ENCODE measurements at regions not wholly inside any gene's neighbourhood (a gene's known extent, or its start where the extent isn't known, plus 50 kb on each side); places are given as distances from the start of the nearest gene placed in this dataset.
A peak's percentile ranks its signal among the peaks of the same experiment; 100 is the strongest.
"Not testable (repeated sequence)": the region's sequence is repeated elsewhere in the genome, so short reads cannot be mapped to it uniquely, and the experiment has no call there.

DNA sequence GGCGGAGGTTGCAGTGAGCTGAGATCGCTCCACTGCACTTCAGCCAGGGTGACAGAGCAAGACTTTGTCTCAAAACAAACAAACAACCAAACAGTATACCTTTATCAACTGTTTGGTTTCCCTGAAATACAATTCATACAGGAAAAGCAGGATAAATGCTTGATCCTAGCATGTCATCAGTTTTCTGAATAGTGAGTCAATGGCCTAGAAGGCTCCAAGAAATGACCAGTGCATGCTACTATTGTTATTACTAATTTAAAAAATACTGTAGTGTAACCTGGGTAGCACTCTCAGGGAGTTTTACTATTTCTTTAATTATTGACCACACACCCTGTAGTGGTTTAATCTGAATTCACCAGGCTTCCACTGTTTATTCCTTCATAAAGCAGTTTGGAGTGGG, 101.0 kb upstream of the PTPN3 start:
- DNase-seq: no peak

DNA sequence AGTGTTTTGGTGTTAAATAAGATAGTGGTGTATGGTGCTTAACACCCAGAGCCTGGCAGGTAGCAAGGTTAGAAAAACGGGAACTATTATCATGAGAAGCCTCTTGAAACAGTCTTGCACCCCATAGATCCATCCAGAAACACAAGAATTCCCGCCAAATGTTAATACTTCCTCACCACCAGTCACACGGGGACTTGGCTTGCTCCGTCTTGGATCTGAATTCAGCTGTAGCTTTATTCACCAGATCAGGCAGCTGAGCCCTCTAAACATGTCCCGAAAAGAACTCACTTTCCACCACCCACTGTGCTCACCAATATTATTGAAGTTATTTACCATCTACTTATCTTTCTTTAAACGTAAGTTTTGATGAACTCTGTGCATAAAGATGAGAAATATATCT, 101.6 kb upstream of the PTPN3 start:
- DNase-seq: no peak

DNA sequence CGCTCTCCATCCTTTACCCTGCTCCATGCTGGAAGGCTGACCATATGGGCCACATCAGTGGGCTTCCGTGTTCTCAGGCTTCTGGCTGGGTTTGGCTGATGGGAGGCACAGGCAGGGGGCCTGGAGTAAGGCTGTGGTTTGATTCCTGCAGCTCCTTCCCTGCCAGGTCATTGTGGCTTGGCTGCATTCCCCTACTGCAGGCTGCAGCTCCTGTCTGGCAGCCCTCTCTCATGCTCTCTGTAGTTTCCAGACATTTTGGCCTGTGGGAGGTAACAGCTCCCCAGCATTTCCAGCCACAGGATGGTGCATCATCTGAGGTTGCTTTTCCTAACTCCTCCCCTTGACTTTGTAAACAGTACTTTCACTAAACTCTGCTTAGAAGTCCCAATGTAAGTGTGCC, 102.0 kb upstream of the PTPN3 start:
- peak; percentile 16 for DNase-seq

DNA sequence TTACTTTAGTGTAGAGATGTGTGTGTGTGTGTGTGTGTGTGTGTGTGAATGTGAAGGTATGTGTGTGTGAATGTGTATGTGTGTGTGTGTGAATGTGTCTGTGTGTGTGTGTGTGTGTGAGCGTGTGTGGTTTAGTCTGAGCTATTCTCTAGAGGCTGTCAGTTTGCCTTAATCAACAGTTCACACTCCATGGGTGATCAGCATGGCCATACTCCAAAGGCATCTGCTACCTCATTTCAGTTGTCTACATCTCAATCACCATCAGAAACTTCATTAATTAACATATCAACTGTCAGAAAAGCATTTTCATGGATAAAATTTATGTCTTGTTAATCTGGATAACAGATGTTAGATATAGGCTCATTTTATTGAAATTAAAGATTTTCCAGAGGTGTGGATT, 103.1 kb upstream of the PTPN3 start:
- DNase-seq: no peak

DNA sequence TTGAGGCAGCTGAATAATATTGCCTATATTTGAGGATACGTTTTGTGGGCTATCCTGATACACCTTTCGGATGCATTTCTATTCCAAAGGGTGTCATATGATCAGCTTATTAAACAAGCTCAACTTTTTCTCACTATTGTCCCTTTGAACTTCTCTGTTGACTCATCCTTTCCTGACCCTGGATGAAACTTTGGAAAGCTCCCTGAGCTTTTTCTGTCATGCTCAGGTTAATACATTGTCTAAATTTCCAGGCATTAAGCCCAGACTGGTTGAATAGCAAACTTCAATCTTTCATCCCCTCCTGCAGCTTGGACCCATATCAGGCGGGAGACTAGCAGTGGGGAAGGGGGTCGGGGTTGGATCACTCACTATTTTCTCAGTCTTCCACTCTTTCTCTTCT, 104.9 kb upstream of the PTPN3 start:
- DNase-seq: no peak

DNA sequence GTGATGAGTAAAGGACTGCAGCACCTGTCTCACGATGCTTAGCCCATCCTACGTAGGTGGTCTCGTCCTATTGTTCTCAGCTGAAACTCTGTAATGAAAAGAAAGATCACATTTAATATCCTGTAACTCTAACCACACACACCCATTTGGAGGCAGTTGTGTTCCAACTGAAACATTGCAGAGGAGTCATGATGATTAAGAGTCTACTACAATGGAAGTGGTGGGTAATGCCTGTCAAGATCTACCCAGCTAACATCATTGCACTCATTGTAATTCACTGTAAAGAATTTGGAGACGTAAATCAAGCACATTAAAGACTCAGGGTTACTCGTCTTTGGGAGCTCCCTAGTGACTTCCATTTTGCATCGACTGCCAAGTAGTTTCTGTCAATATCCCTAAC, 106.0 kb upstream of the PTPN3 start:
- DNase-seq: no peak

DNA sequence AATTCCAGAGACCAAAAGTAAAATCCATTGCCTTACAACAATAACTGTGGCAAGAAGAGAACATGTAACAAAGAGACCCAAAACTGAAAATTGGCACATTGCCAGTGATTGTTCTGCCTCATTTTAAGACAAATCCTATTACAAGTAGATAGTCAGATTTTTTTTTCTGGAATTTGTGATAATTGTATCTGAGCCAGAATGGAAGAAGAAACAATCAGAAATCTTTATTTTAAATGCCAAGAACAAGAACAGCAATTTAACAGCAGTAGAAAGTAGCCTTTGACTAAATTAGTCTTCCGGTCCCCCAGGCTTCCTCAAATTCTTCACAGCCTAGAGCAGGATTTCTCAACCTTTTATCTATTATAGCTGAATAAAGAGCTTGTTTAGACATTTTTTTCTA, 106.7 kb upstream of the PTPN3 start:
- DNase-seq: no peak

DNA sequence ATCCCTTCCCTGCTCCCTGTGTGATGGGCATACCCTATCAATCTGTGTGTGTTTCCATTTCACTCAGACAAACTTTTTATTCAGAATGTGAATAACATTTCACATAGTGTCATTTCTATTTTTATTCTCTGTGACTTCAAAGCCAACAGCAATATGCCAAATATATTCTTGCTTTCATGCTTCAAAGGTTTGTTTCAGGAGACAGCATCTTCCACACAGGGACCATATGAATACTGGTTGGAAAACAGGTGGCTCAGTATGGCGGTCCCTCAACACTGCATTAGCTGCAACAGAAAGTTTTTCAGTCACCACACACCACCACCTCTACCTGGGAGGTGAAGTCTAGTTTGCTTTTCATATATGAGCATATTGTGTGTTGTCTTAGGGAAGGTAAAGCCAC, 111.0 kb upstream of the PTPN3 start:
- DNase-seq: no peak

DNA sequence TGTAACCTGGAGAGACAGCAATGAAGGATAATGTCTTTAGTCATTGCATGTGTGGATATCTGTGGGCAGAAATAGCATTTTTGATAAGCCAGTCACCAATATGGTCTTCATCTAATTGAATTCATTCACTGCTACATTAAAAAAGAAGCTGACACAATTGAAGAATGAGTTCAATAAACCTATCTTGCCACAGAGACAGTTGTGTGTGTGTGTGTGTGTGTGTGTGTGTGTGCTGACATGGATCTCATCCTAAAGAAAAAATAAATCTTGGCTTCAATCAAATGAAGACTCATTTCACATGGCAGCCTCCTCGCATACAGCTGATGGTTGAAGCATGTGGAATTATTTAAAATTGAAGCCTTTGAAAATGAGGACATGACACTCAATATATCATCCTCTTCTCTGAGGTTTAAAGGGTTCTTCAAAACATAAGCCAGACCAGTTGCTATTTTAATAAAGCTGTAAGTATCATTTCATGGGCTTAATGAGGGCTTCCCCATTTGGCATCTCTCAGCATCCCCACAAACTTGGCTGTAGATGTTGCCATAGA, 118.5 kb upstream of the PTPN3 start:
- DNase-seq: peak; percentile 76

DNA sequence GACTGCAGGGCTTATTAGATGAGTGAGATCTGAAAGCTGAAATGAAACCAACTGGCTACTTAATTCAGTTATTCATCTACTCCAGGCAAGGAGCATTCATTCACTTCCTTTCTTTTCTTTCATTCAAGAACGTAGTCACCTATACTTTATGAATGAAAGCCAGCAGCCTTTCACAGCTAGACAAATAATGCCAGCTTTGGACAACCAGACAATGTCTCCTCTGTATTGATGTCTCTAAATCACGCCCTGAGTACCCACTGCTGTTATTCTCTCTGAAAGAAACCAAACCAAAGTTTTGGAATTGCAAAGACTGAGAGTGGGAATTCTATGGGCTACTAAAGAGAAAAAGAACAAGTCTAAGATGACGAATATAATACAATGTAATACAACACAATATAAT, 121.2 kb upstream of the PTPN3 start:
- DNase-seq: no peak

DNA sequence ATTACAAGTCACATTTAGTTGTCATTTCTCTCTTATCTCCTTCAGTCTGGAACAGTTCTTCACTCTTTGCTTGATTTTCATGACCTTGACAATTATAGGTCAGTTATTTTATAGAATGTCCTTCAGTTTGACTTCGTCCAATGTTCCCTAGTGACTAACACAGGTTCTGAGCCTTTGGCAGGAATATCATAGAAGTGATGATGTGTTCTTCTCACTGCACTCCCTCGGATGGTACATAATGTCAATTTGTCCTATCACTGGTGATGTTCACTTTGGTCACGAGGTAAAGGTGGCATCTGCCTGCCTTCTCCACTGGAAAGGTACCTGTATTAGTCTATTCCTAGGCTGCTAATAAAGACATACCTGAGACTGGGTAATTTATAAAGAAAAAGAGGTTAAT, 126.0 kb upstream of the PTPN3 start:
- DNase-seq: no peak

DNA sequence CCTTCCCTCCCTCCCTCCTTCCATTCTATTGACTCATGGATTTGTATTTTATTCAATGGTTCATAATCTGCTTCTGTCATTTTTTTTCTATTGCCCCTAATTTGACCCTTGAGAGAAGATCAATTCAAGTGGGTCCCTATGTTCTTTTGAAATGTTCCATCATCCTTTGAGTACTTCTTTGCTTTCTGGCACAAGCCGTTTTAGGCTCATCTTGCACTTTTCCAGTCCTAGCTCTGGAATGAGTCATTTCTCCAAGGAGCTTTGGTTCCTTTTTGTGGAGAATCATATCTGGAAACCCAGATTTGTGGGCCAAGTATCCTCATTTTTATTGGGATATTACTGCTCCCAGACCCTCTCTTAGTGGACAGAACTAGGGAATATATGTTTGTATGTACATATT, 126.8 kb upstream of the PTPN3 start:
- no peak for DNase-seq

DNA sequence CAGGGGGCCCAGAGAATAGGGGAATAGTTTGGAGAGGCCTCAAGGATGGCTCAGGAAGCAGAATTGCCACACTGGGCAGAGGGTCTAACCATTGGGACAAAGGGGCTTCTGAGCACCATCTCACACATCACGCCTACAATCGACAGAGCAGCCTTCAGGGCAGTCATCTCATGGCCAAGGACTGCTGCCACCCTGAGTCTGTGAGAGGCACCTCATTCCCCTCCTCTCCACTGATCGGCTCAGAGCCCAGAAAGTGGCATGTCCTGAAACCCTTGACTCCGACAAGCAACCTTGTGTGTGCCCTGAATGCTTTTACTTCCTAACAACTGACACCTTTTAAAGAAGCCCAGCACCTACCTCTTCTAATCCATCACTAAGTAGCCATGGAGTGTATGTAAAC, 128.9 kb upstream of the PTPN3 start:
- no peak for DNase-seq

DNA sequence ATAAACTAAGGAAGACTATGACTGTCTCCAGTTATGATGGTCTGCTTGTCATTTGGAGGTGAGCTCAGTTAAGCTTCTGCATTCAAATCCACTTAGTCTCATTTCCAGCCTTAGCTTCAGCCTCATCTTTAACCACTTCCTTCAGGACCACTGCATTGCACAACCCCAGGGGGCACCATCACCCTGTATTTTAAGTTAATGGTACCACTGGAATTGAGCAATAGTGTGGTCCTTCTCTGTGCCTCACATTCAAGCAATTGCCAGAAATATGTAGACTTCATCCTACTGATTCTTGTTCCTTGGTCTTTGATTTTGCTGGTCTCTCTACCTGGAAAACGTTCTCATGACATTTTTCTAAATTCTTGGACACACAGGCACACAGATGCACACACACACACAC, 131.5 kb upstream of the PTPN3 start:
- no peak for DNase-seq

DNA sequence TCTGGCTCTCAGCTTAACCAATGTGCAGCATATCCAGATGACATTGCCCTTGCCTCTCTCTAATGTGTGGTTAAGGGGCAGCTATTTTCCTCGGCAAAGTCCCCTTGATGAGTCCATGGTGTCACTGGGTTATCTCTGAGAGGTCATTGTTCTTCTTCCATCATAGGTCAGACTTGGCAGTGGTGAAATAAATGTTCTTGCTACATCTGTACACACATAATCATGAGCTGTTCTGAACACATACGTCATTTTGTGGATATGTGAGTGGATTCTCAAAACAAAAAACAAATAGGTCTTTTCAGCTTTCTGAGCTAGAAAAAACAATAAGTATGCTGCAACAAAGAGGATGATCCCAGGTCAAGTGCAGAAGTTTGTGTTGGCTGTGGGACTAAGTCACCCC, 134.7 kb upstream of the PTPN3 start:
- DNase-seq: no peak

DNA sequence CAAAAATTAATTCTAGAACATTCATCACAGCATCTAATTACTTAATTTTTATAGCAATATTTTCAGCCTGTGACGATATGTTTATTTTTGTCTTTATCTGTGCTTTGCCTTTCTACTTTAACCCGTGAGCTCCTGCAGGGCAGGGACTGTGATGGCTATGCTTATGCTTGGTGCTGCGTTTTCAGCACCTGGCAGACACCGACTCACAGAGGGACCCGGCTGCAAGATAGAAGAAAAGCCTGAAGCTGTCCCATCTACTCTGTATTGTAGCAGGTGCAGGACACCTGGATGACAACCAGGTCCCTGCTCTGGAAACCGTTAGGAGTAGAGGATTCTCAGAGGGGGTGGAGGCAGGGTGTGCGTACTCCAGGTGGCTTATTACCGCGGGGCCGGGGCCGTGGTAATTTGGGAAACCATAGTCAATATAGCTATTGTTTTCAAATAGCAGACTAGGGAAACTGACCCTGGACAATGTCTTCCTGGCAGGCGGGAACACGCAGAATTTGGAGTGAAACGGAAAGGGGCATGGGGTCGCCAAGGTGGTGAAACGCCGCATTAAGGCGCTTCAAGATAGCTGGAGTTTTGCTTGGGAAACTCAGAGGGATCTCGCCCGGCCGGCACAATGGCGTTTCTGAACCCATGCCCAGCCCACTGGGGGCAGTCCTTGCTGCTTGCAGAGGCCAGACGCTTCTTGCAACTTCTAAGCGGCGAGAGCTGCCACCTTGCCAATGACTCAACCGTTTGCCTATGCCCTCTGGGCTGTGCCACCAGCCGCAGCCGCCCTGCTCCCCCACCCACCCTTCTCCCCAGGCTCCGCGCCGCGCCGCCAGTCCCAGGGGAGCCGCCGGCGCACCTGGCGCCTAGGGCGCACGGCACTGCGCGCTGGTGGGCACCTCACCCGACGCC, 140.1 kb upstream of the PALM2AKAP2 start:
- no peak for DNase-seq

DNA sequence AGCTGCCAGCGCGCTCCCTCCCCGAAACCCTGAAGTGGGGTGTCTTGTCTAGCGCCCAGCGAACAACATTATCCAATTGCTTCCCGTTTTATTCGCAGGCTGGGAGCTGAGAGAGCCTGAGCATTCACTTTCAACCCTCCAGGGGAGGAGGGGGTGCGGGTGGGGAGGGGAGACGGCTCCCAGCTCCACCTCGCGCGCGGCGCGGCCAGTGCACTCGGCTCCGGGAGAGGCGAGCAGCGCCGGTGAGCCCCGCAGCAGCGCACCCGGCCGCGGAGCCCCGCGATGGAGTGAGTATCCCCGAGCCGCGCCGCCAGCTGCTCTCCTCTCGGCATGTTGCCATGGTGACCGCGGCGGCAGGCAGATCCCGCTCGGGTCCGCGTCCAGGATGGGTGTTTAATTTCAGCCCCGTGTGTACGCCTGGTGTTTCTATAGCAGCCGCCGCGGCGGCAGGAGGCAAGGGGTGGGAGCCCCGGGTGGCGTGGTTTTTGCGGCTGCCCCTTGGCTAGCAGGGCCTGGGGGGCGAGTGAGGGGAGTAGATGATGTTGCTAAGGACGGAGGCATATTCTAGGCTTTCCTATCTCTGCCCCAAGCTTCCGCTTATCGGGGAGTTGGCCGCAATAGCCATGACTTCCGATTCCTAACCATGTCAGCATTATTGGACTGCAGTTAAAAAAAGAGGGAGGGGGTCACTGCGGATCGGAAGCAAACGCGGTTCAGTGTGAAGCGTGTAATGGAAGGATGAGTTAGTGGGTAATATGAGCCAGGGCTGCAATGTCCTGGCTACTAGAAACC, 139.2 kb upstream of the PALM2AKAP2 start:
- peak; percentile 36 for DNase-seq

DNA sequence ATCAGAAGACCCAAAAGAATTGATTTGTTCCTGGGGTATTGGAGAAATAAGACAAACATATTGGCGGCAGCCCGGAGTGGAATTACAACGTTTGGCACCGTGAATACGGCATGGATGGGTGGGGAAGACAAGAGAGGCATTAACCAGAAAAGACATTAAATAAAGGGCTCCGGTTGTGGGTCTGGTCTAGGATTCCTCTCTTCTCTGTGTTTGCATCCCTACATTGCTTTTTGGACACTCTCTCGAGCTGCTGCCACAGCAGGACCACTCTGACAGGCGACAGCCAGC, 138.7 kb upstream of the PALM2AKAP2 start:
- DNase-seq: peak; percentile 28

DNA sequence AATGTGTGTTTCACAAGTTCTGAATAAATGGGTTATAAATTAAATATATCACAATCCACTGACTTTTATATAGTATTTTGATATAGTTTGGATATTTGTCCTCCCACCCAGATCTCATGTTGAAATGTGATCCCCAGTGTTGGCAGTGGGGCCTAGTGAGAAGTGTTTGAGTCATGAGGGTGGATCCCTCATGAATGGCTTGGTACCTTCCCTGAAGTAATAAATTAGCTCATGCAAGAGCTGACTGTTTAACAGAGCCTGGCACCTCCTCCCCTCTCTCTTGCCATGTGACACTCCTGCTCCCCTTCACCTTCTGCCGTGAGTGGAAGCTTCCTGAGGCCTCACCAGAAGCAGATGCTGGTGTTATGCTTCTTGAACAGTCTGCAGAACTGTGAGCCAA, 127.9 kb upstream of the PALM2AKAP2 start:
- DNase-seq: no peak

DNA sequence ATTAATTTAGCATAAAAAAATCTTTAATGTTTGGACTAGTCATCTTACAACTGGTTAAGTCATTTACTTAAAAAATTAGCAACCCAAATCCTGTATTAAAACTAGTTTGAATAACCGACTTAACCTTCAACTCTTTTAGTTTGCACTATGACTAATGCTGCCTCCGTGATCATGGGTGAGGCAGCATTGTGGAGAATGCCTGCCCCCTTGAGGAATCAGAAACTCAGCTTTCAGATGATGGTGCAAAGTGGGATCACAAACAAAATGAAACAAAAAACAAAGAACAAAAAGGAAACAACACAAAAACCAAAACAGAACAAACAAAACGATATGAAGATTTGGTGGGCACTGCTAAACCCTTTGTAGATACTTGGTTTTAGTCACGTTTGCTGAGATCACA, 127.0 kb upstream of the PALM2AKAP2 start:
- no peak for DNase-seq

DNA sequence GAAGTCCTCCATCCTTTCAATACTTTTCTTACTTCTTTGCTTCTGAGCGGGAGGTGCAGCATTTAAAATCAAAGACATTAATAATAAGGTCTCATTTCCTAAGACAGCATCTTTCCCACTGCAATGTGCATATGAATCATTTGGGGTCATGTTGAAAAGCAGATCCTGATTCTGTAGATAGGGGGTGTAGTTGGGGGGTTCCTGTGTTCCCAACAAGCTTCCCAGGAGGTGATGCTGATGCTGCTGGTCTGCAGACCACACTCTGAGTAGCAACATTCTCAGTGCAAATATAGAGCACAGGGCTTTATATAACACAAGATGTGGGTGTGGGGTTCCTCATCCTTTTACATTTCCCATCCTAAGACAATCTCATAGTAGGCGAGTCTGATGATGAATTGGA, 126.5 kb upstream of the PALM2AKAP2 start:
- DNase-seq: no peak

DNA sequence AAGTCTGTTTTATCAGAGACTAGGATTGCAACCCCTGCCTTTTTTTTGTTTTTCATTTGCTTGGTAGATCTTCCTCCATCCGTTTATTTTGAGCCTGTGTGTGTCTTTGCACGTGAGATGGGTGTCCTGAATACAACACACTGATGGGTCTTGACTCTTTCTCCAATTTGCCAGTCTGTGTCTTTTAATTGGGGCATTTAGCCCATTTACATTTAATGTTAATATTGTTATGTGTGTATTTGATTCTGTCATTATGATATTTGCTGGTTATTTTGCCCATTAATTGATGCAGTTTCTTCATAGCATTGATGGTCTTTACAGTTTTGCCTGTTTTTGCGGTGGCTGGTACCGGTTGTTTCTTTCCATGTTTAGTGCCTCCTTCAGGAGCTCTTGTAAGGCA, 116.0 kb upstream of the PALM2AKAP2 start:
- DNase-seq: not testable (repeated sequence)

DNA sequence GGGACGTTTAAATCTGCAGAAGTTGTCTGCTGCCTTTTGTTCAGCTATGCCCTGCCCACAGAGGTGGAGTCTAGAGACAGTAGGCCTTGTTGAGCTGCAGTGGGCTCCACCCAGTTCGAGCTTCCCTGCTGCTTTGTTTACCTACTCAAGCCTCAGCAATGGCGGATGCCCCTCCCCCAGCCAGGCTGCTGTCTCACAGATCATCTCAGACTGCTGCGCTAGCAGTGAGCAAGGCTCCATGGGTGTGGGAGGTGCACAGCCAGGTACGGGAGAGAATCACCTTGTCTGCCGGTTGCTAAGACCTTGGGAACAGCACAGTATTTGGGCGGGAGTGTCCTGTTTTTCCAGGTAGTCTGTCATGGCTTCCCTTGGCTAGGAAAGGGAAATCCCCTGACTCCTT, 114.3 kb upstream of the PALM2AKAP2 start:
- not testable (repeated sequence) for DNase-seq

DNA sequence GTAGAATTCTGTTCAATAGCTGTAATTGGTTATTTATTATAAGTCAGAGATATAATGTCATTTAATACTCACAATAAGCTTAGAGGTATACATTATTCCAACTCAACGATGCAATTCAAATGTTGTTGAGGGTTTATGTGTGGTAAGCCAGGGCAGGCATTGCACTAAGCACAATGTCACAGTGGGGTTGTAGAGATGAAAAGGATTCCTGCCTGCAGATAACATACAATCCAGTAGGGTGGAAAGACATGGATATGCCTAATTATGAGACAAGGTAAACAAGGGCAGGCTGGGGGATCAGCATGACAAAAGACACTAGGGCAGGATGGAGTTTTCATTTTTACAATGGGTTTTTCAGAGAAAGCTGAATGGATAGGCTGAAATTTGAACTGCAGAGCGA, 98.7 kb upstream of the PALM2AKAP2 start:
- DNase-seq: no peak
